H1 (cell line): ENCODE measurements at regions not wholly inside any gene's neighbourhood (a gene's known extent, or its start where the extent isn't known, plus 50 kb on each side); places are given as distances from the start of the nearest gene placed in this dataset.

Source experiments
- CTCF ChIA-PET: fragments of 300-600 bp; sonication (Branson Sonifier 250); formaldehyde crosslinking; loops from one replicate; lab custom pipeline; 2021; ENCODE audit not compliant: partially characterized antibody; lab: Charles Lee
- POLR2A ChIA-PET: fragments of 300-600 bp; sonication (Branson Sonifier 250); formaldehyde crosslinking; loops from one replicate; lab custom pipeline; 2021; ENCODE audit warnings: inconsistent platforms; ENCODE audit not compliant: partially characterized antibody; lab: Charles Lee
- DNase-seq, 2 experiments: peaks; one replicate each; pipeline versions ENCODE4 v3.0.0 to v3.0.0-alpha.2; 2010 to 2022; ENCODE audit warnings: low spot score in 2 of 2, low read depth in 1 of 2, mixed read lengths in 1 of 2
- FAIRE-seq: peaks from 2 replicates; lab custom pipeline; 2011; peaks lifted over from hg19 to GRCh38; lab: Jason Lieb, UNC
- H2AFZ ChIP-seq: 2 replicates; pipeline ENCODE4 v1.8.1; 2012; ENCODE audit warnings: low read length, inconsistent platforms
- H2AK5ac ChIP-seq: 2 replicates; pipeline ENCODE4 v1.6.1; 2013; ENCODE audit warnings: low read depth, low read length
- H2BK120ac ChIP-seq: replicated peaks from 2 replicates; pipeline ENCODE3; 2013; ENCODE audit warnings: low read depth, low read length, inconsistent platforms
- H2BK12ac ChIP-seq: 2 replicates; pipeline ENCODE4 v1.6.1; 2013; ENCODE audit warnings: low read depth, low read length
- H2BK15ac ChIP-seq: 2 replicates; pipeline ENCODE4 v1.6.1; 2013; ENCODE audit warnings: low read length
- H2BK20ac ChIP-seq: 2 replicates; pipeline ENCODE4 v1.6.1; 2013; ENCODE audit warnings: low read length
- H2BK5ac ChIP-seq: 2 replicates; pipeline ENCODE4 v1.6.1; 2013; ENCODE audit warnings: low read depth, low read length
- H3K14ac ChIP-seq: 2 replicates; pipeline ENCODE4 v1.6.1; 2013; ENCODE audit warnings: inconsistent platforms; ENCODE audit not compliant: insufficient read length
- H3K18ac ChIP-seq: 2 replicates; pipeline ENCODE4 v1.6.1; 2013; ENCODE audit warnings: low read length; ENCODE audit errors: extremely low read depth
- H3K23ac ChIP-seq: 2 replicates; pipeline ENCODE4 v1.6.1; 2013; ENCODE audit warnings: inconsistent platforms; ENCODE audit not compliant: insufficient read length
- H3K23me2 ChIP-seq: 2 replicates; pipeline ENCODE4 v1.6.1; 2013; ENCODE audit warnings: low read depth, low read length
- H3K27ac ChIP-seq: 2 replicates; pipeline ENCODE4 v1.6.1; 2011; ENCODE audit warnings: low read depth, low read length, inconsistent platforms
- H3K27me3 ChIP-seq, 4 experiments: replicated peaks in 1 of 4; 1 replicate in 1 of 4; 2 replicates in 3 of 4; pipeline versions ENCODE4 v1.6.1 to v1.8.1; 2011 to 2013; ENCODE audit warnings: low read length in 3 of 4, mild to moderate bottlenecking in 3 of 4, inconsistent platforms in 2 of 4, mixed read lengths in 2 of 4, moderate library complexity in 1 of 4; ENCODE audit not compliant: control insufficient read depth in 3 of 4, insufficient read depth in 3 of 4; ENCODE audit errors: extremely low read depth in 1 of 4
- H3K36me3 ChIP-seq, 4 experiments: 2 replicates each; pipeline versions ENCODE4 v1.6.1 to v1.8.1; 2011 to 2013; ENCODE audit warnings: mild to moderate bottlenecking in 4 of 4, low read length in 3 of 4, moderate library complexity in 2 of 4, control low read depth in 1 of 4, inconsistent platforms in 1 of 4; ENCODE audit not compliant: insufficient read depth in 4 of 4, control insufficient read depth in 2 of 4
- H3K4ac ChIP-seq: replicated peaks from 2 replicates; pipeline ENCODE3; 2013; ENCODE audit warnings: low read length, low read depth, mixed read lengths, inconsistent platforms; ENCODE audit not compliant: insufficient read length
- H3K4me1 ChIP-seq, 4 experiments: replicated peaks in 1 of 4; 1 replicate in 1 of 4; 2 replicates in 3 of 4; pipeline versions ENCODE4 v1.6.1 to v1.8.1; 2011 to 2013; ENCODE audit warnings: low read length in 3 of 4, inconsistent platforms in 2 of 4, mixed read lengths in 1 of 4; ENCODE audit not compliant: insufficient read depth in 4 of 4, control insufficient read depth in 3 of 4
- H3K4me2 ChIP-seq, 2 experiments: 2 replicates each; pipeline versions ENCODE4 v1.6.1 to v1.8.1; 2011 to 2013; ENCODE audit warnings: low read depth in 2 of 2, low read length in 2 of 2, control low read depth in 1 of 2, inconsistent platforms in 1 of 2, mild to moderate bottlenecking in 1 of 2; ENCODE audit not compliant: insufficient read depth in 1 of 2
- H3K4me3 ChIP-seq, 4 experiments: fragments of 200-600, 300-600 bp in 1 of 4; sonication (generic), shearing (Covaris generic), sonication (Bioruptor Twin) in 1 of 4; 2 replicates each; pipeline versions ENCODE4 v1.5.1 to v1.8.1; 2011 to 2016; ENCODE audit warnings: low read length in 4 of 4, low read depth in 3 of 4, control low read depth in 2 of 4, inconsistent platforms in 2 of 4, mild to moderate bottlenecking in 2 of 4, mixed read lengths in 1 of 4, moderate library complexity in 1 of 4; ENCODE audit not compliant: insufficient read depth in 2 of 4; ENCODE audit errors: extremely low read depth in 1 of 4
- H3K56ac ChIP-seq: replicated peaks from 2 replicates; pipeline ENCODE3; 2013; ENCODE audit warnings: low read depth, mild to moderate bottlenecking, mixed read lengths, low read length, inconsistent platforms; ENCODE audit not compliant: insufficient read length
- H3K79me1 ChIP-seq: 2 replicates; pipeline ENCODE4 v1.6.1; 2013; ENCODE audit warnings: low read depth, low read length, control low read depth
- H3K79me2 ChIP-seq, 2 experiments: 2 replicates each; pipeline versions ENCODE4 v1.6.1 to v1.8.1; 2012 to 2013; ENCODE audit warnings: low read length in 2 of 2, mild to moderate bottlenecking in 2 of 2, inconsistent platforms in 1 of 2; ENCODE audit not compliant: insufficient read depth in 2 of 2, control insufficient read depth in 1 of 2
- H3K9ac ChIP-seq, 4 experiments: replicated peaks in 1 of 4; 1 replicate in 1 of 4; 2 replicates in 3 of 4; pipeline versions ENCODE4 v1.6.1 to v1.8.1; 2011 to 2013; ENCODE audit warnings: low read depth in 3 of 4, low read length in 3 of 4, control low read depth in 2 of 4, mild to moderate bottlenecking in 2 of 4, moderate library complexity in 2 of 4, inconsistent platforms in 1 of 4; ENCODE audit errors: extremely low read depth in 1 of 4
- H3K9me3 ChIP-seq, 2 experiments: 2 replicates each; pipeline versions ENCODE4 v1.6.1 to v1.8.1; 2012 to 2013; ENCODE audit warnings: mild to moderate bottlenecking in 2 of 2, moderate library complexity in 2 of 2, control low read depth in 1 of 2, inconsistent platforms in 1 of 2, low read depth in 1 of 2, low read length in 1 of 2, mixed read lengths in 1 of 2; ENCODE audit not compliant: insufficient read depth in 2 of 2
- H4K20me1 ChIP-seq, 2 experiments: replicated peaks in 1 of 2; 2 replicates each; pipeline versions ENCODE3 to v1.8.1; 2011 to 2013; ENCODE audit warnings: inconsistent platforms in 2 of 2, low read length in 2 of 2, mild to moderate bottlenecking in 1 of 2; ENCODE audit not compliant: insufficient read depth in 2 of 2, control insufficient read depth in 1 of 2
- H4K5ac ChIP-seq: 2 replicates; pipeline ENCODE4 v1.6.1; 2013; ENCODE audit warnings: low read length, low read depth, mixed read lengths, inconsistent platforms; ENCODE audit not compliant: insufficient read length
- H4K8ac ChIP-seq: 2 replicates; pipeline ENCODE4 v1.8.0; 2013; ENCODE audit warnings: mild to moderate bottlenecking, moderate library complexity, low read length, inconsistent platforms; ENCODE audit not compliant: insufficient read depth; ENCODE audit errors: extremely low read depth
- H4K91ac ChIP-seq: replicated peaks from 2 replicates; pipeline ENCODE3; 2013; ENCODE audit warnings: low read length, mixed read lengths, inconsistent platforms; ENCODE audit not compliant: insufficient read length
- BCL11A ChIP-seq, 2 experiments: IDR thresholded peaks; one replicate each; pipeline ENCODE4 v1.6.1; 2011; ENCODE audit warnings: low read depth in 2 of 2, low read length in 2 of 2, mild to moderate bottlenecking in 2 of 2
- KDM4A ChIP-seq: IDR thresholded peaks from one replicate; pipeline ENCODE4 v1.7.1; 2012; ENCODE audit warnings: low read depth, mild to moderate bottlenecking, moderate library complexity, low read length, inconsistent platforms; ENCODE audit not compliant: severe bottlenecking
- RXRA ChIP-seq: IDR thresholded peaks from 2 replicates; pipeline ENCODE4 v1.6.1; 2011; ENCODE audit warnings: low read depth, mild to moderate bottlenecking, low read length, moderate library complexity; ENCODE audit not compliant: insufficient read depth
- ZNF274 ChIP-seq: IDR thresholded peaks from 2 replicates; pipeline ENCODE4 v1.7.0; 2012; ENCODE audit warnings: low read length, borderline replicate concordance; ENCODE audit errors: extremely low read depth
- WGBS, 2 experiments: shearing (Covaris generic) in 1 of 2; methylation state at CpG; one replicate each; pipeline versions ENCODE4 v1.1.6 to v1.1.7; 2013 to 2015; ENCODE audit warnings: low lambda C conversion rate in 2 of 2, mixed read lengths in 2 of 2, inconsistent platforms in 1 of 2, low coverage in 1 of 2, missing lambda C conversion rate in 1 of 2; ENCODE audit not compliant: insufficient replicate concordance in 2 of 2, insufficient coverage in 1 of 2, insufficient read length in 1 of 2; ENCODE audit errors: extremely low coverage in 1 of 2, missing lambda C conversion rate in 1 of 2; 5-methylcytosine and 5-hydroxymethylcytosine counted together
- TF ChIP-seq, protein P1 (sequence below): IDR thresholded peaks from 2 replicates; pipeline ENCODE4 v1.6.1; 2012; ENCODE audit warnings: inconsistent platforms

DNA sequence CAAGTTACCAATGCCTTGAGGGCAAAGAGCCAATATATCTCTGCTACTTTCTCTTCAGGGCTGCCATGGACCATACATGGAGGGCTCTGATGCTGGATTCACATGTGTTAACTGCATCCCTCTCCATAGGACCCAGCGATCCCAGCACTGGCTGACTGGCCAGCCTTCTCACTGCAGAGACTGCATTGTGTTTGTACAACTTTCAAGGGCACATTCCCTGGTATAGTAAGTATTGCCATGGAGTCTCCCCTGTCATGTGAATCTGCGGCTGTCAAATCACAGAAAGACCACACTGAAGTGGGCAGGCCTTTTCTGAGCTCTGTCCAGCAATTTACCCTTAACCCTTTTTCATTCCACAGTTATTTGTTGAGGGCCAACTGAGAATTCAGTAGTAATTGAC lies 449.8 kb downstream of the OMA1 start:
- no peak overlapping the region for H3K23ac ChIP-seq
- no peak overlapping the region for H3K14ac ChIP-seq
- H2BK15ac ChIP-seq: no peak overlapping the region
- H2BK5ac ChIP-seq: no peak overlapping the region
- no peak for FAIRE-seq
- H3K79me2 ChIP-seq: no peaks in the 10 kb centered on the region
- H3K27me3 ChIP-seq: no peaks in the 10 kb centered on the region
- H3K4me3 ChIP-seq: no peak overlapping the region
- CTCF ChIA-PET: interaction anchor here (1.1 to 1.5 kb wide), 3 partner anchors 53 to 65 kb away, joined by 3 to 4 read pairs (median 3); no protein-coding TSS in a partner anchor
- no peak overlapping the region for H4K91ac ChIP-seq
- DNase-seq: no peak
- no peak overlapping the region for H4K8ac ChIP-seq
- TF ChIP-seq KDM4A (no peak), RXRA (no peak), BCL11A (IDR thresholded peaks at IDR 0.05; ENCODE audit: low read depth in 2 of 2, low read length in 2 of 2) (no peak), ZNF274 (no peak)
- TF ChIP-seq, protein P1, sequence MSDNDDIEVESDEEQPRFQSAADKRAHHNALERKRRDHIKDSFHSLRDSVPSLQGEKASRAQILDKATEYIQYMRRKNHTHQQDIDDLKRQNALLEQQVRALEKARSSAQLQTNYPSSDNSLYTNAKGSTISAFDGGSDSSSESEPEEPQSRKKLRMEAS: no peak
- TF ChIP-seq, all 59 proteins: peak for 0
- peaks cover 0 to 8% (median 2%) of the 10 kb centered on the region in 4 experiments; a peak in 2 of 7 replicates for H3K4me1 ChIP-seq
- WGBS, 2 experiments: 96% methylated on average over 2 of the region's 2 CpGs; no CpG with 5 or more reads in 1 of the 2 experiments
- POLR2A ChIA-PET: interaction anchor here (0.9 kb wide), 1 partner anchor 9 kb away, joined by 3 read pairs; no protein-coding TSS in a partner anchor
- no peak overlapping the region for H3K27ac ChIP-seq
- no peak overlapping the region for H2AFZ ChIP-seq
- H3K79me1 ChIP-seq: no peaks in the 10 kb centered on the region
- H3K4ac ChIP-seq: no peak overlapping the region
- H4K5ac ChIP-seq: no peak overlapping the region
- no peak overlapping the region for H3K4me2 ChIP-seq
- no peak overlapping the region for H3K56ac ChIP-seq
- no peaks in the 10 kb centered on the region; the same call in 1 of the 2 replicates for H3K23me2 ChIP-seq
- no peaks in the 10 kb centered on the region for H4K20me1 ChIP-seq
- H2BK12ac ChIP-seq: no peak overlapping the region
- H2BK120ac ChIP-seq: no peak overlapping the region
- H2AK5ac ChIP-seq: no peak overlapping the region
- no peaks in the 10 kb centered on the region for H3K36me3 ChIP-seq
- H3K9ac ChIP-seq: no peak overlapping the region
- no peak overlapping the region for H3K18ac ChIP-seq
- H2BK20ac ChIP-seq: no peak overlapping the region
- no peaks in the 10 kb centered on the region for H3K9me3 ChIP-seq
